ENCODE measurements at regions not wholly inside any gene's neighbourhood (a gene's known extent, or its start where the extent isn't known, plus 50 kb on each side); places are given as distances from the start of the nearest gene placed in this dataset.

DNA sequence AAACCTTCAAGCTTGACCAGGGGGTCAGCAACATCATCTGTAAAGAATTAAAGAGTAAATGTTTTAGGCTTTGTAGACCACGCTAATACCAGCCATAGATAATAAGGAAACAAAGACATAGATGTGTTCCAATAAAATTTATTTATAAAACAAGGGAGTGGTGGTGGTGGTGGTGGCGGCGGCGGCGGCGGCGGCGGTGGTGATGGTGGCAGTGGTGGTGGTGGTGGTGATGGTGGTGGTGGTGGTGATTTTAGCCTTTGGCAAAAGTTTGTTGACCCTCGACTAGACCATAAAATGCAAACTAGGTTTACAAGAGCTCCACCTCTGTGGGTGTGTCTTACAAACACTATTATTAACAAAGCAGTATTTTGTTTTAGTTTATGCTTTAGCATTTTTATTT lies 222.3 kb upstream of the SPOCK3 start:
- ChIA-PET POLR2A (no interaction called here), CTCF (interaction anchor here (0.7 kb wide), 1 partner anchor 1330 kb away, joined by 3 read pairs; no protein-coding TSS in a partner anchor)
- no peak overlapping the region for H3K27ac ChIP-seq
- FAIRE-seq (no peak), DNase-seq (ENCODE audit: low read depth in 1 of 2, low spot score in 1 of 2) (no peak), ATAC-seq (no peak)
- H3K4me1 ChIP-seq, result no peaks in the 10 kb centered on the region
- no peak overlapping the region for H3K4me2 ChIP-seq
- H3K9me3 ChIP-seq, result no peaks in the 10 kb centered on the region
- TF ChIP-seq TP53 (CRISPR knock-in tag; IDR thresholded peaks at IDR 0.05) (no peak), CTCF (IDR thresholded peaks at IDR 0.05) (no peak), JUN (IDR thresholded peaks at IDR 0.05) (no peak), MAZ (IDR thresholded peaks at IDR 0.05; ENCODE audit: borderline replicate concordance, low read depth, low read length) (no peak), RNF2 (IDR thresholded peaks at IDR 0.05; ENCODE audit: borderline replicate concordance, low read depth) (no peak), ELK1 (IDR thresholded peaks at IDR 0.05; ENCODE audit: low read depth, low read length) (no peak), RARB (CRISPR knock-in tag; IDR thresholded peaks at IDR 0.05) (no peak), RCOR1 (IDR thresholded peaks at IDR 0.05; ENCODE audit: low read depth, low read length) (no peak), E2F6 (IDR thresholded peaks at IDR 0.05; ENCODE audit: borderline replicate concordance, low read depth) (no peak), ATOH8 (CRISPR knock-in tag; IDR thresholded peaks at IDR 0.05; ENCODE audit: low read depth) (no peak), EHF (CRISPR knock-in tag; IDR thresholded peaks at IDR 0.05) (no peak), CBX2 (IDR thresholded peaks at IDR 0.05; ENCODE audit: borderline replicate concordance, low read depth) (no peak), FOSB (CRISPR knock-in tag; IDR thresholded peaks at IDR 0.05) (no peak)
- TF ChIP-seq, protein P1, sequence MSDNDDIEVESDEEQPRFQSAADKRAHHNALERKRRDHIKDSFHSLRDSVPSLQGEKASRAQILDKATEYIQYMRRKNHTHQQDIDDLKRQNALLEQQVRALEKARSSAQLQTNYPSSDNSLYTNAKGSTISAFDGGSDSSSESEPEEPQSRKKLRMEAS (IDR thresholded peaks at IDR 0.05), result no peak
- WGBS (ENCODE audit: missing lambda C conversion rate), result 29% methylated on average over 9 of the region's 9 CpGs
- no peak overlapping the region for H3K4me3 ChIP-seq

DNA sequence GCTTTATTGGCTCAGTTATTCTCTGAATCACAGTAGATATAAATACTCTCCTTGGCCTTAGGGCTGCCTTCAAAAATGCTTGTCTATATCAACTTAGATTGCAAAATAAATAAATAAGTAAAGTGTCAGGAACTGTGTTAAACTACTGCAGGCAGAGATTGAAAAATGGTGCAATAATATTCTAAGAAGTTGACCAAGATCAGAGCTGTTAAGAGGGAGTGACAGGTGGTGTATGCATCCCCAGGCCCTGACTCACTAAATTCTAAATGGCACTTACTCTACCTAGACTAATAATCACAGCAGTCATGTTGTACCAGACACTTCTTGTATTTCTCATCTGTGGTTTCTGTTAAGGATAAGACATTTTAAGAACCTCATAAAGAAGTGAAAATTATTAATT lies 235.1 kb upstream of the SPOCK3 start:
- Histone ChIP-seq H3K4me1 (no peaks in the 10 kb centered on the region), H3K27ac (no peak overlapping the region), H3K9me3 (no peaks in the 10 kb centered on the region), H3K4me2 (no peak overlapping the region), H3K4me3 (no peak overlapping the region)
- no peak for ATAC-seq
- ChIA-PET CTCF (interaction anchor here (1.2 kb wide), 1 partner anchor 15 kb away, joined by 4 read pairs; no protein-coding TSS in a partner anchor), POLR2A (no interaction called here)
- FAIRE-seq, result no peak
- no peak for DNase-seq (ENCODE audit: low read depth in 1 of 2, low spot score in 1 of 2)
- TF ChIP-seq MAFK (IDR thresholded peaks at IDR 0.05; ENCODE audit: partially characterized antibody), result no peak
- TF ChIP-seq ELK1 (IDR thresholded peaks at IDR 0.05; ENCODE audit: low read depth, low read length), result no peak
- no peak for TF ChIP-seq CHD4 (IDR thresholded peaks at IDR 0.05; ENCODE audit: borderline replicate concordance)
- no peak for TF ChIP-seq FOXS1 (CRISPR knock-in tag; IDR thresholded peaks at IDR 0.05)
- TF ChIP-seq HES2 (IDR thresholded peaks at IDR 0.05), result no peak
- no peak for TF ChIP-seq HEYL (CRISPR knock-in tag; IDR thresholded peaks at IDR 0.05)
- no peak for TF ChIP-seq CEBPB (IDR thresholded peaks at IDR 0.05)
- no peak for TF ChIP-seq REST (IDR thresholded peaks at IDR 0.05)
- TF ChIP-seq HDAC2 (IDR thresholded peaks at IDR 0.05), result no peak
- TF ChIP-seq, protein P2, sequence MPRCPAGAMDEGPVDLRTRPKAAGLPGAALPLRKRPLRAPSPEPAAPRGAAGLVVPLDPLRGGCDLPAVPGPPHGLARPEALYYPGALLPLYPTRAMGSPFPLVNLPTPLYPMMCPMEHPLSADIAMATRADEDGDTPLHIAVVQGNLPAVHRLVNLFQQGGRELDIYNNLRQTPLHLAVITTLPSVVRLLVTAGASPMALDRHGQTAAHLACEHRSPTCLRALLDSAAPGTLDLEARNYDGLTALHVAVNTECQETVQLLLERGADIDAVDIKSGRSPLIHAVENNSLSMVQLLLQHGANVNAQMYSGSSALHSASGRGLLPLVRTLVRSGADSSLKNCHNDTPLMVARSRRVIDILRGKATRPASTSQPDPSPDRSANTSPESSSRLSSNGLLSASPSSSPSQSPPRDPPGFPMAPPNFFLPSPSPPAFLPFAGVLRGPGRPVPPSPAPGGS (IDR thresholded peaks at IDR 0.05), result no peak
- TF ChIP-seq BHLHE40 (IDR thresholded peaks at IDR 0.05; ENCODE audit: low read depth, low read length), result no peak
- no peak for TF ChIP-seq E2F6 (IDR thresholded peaks at IDR 0.05; ENCODE audit: borderline replicate concordance, low read depth)
- no peak for TF ChIP-seq ZFP36 (IDR thresholded peaks at IDR 0.05; ENCODE audit: borderline replicate concordance, partially characterized antibody)
- TF ChIP-seq KDM5A (IDR thresholded peaks at IDR 0.05), result no peak

Data from A549 (cell line).